Skeletal muscle satellite cell (primary cell): ENCODE measurements at regions not wholly inside any gene's neighbourhood (a gene's known extent, or its start where the extent isn't known, plus 50 kb on each side); places are given as distances from the start of the nearest gene placed in this dataset.

Experiments
- H3K27me3 ChIP-seq: 2 replicates; pipeline ENCODE4 v1.7.0; 2013; ENCODE audit warnings: low read length; ENCODE audit not compliant: control insufficient read depth, insufficient read depth
- H3K36me3 ChIP-seq: 2 replicates; pipeline ENCODE4 v1.7.0; 2013; ENCODE audit warnings: mild to moderate bottlenecking, control low read depth, low read length; ENCODE audit not compliant: insufficient read depth
- H3K4me1 ChIP-seq: 2 replicates; pipeline ENCODE4 v1.7.0; 2013; ENCODE audit warnings: low read length; ENCODE audit not compliant: control insufficient read depth, insufficient read depth
- H3K4me2 ChIP-seq: 2 replicates; pipeline ENCODE4 v1.7.0; 2013; ENCODE audit warnings: mild to moderate bottlenecking, low read length
- H3K4me3 ChIP-seq: 2 replicates; pipeline ENCODE4 v1.7.0; 2013; ENCODE audit warnings: low read length
- H3K9ac ChIP-seq: 2 replicates; pipeline ENCODE4 v1.7.0; 2013; ENCODE audit warnings: mild to moderate bottlenecking, low read depth, low read length, moderate library complexity
- H3K9me3 ChIP-seq: replicated peaks from 2 replicates; pipeline ENCODE4 v1.7.0; 2013; ENCODE audit warnings: mild to moderate bottlenecking, control low read depth, low read length

GRCh38 chr5:110842948-110843347 is 104.1 kb downstream of the SLC25A46 start:
- Histone ChIP-seq H3K9me3 (no peaks in the 10 kb centered on the region), H3K36me3 (no peaks in the 10 kb centered on the region), H3K27me3 (no peaks in the 10 kb centered on the region), H3K4me1 (peaks cover 6% of the 10 kb centered on the region), H3K4me3 (no peak overlapping the region), H3K9ac (no peak overlapping the region), H3K4me2 (no peak overlapping the region)

GRCh38 chr5:110844251-110844650 is 105.4 kb downstream of the SLC25A46 start:
- no peak overlapping the region for H3K9ac ChIP-seq
- H3K9me3 ChIP-seq = no peaks in the 10 kb centered on the region
- no peak overlapping the region for H3K4me2 ChIP-seq
- H3K36me3 ChIP-seq = no peaks in the 10 kb centered on the region
- H3K4me1 ChIP-seq = peaks cover 6% of the 10 kb centered on the region
- no peaks in the 10 kb centered on the region for H3K27me3 ChIP-seq
- no peak overlapping the region for H3K4me3 ChIP-seq

GRCh38 chr5:110846398-110847001 is 107.7 kb downstream of the SLC25A46 start:
- no peaks in the 10 kb centered on the region for H3K9me3 ChIP-seq
- no peaks in the 10 kb centered on the region for H3K36me3 ChIP-seq
- no peak overlapping the region for H3K4me3 ChIP-seq
- peaks cover 7% of the 10 kb centered on the region for H3K4me1 ChIP-seq
- H3K27me3 ChIP-seq = no peaks in the 10 kb centered on the region
- H3K4me2 ChIP-seq = no peak overlapping the region
- H3K9ac ChIP-seq = no peak overlapping the region

DNA sequence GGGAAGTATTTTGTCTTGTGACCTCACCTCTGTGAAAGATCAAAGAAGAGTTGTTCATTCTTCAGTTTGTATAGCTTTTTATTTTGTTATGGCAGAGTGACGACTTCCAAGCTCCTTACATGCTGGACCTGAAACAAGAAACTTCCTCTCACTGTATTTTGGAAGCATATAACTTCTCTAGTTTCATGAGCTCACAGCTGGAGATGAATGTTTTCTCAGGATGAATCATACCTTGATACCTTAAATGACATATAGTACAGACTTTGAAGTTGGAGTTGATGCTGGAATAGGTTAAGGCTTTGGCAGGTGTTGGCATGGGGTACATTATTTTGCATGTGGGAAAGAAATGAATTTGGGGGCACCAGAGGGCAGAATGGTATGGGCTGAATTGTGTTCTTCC is 112.5 kb downstream of the SLC25A46 start:
- no peak overlapping the region for H3K9ac ChIP-seq
- H3K4me3 ChIP-seq = no peak overlapping the region
- H3K36me3 ChIP-seq = no peaks in the 10 kb centered on the region
- H3K4me1 ChIP-seq = peaks cover 25% of the 10 kb centered on the region
- no peaks in the 10 kb centered on the region for H3K9me3 ChIP-seq
- no peaks in the 10 kb centered on the region for H3K27me3 ChIP-seq
- H3K4me2 ChIP-seq = no peak overlapping the region

GRCh38 chr5:110852053-110852452 is 113.2 kb downstream of the SLC25A46 start:
- H3K9ac ChIP-seq = no peak overlapping the region
- H3K36me3 ChIP-seq = no peaks in the 10 kb centered on the region
- H3K4me1 ChIP-seq = peaks cover 20% of the 10 kb centered on the region
- H3K4me3 ChIP-seq = no peak overlapping the region
- no peak overlapping the region for H3K4me2 ChIP-seq
- no peaks in the 10 kb centered on the region for H3K9me3 ChIP-seq
- no peaks in the 10 kb centered on the region for H3K27me3 ChIP-seq

DNA sequence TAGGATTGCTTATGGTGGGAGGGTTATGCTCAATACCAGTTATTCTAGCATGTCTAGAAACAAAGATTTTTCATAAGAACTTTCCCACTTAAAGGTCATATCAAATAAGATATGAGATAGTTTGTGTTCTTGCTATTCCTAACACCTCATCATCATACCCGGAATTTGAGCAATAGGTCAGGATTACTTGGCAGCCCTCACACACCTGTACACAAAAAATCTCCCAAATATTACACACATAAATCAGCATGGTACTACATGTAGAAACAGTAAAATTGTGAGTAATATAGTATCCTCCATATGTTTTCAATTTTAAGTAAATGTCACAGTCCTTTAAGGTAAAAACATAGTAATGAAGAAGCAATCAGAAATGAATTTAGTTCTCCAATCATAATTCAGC is 113.7 kb downstream of the SLC25A46 start:
- Histone ChIP-seq H3K4me2 (no peak overlapping the region), H3K9ac (no peak overlapping the region), H3K4me1 (peaks cover 20% of the 10 kb centered on the region), H3K9me3 (no peaks in the 10 kb centered on the region), H3K4me3 (no peak overlapping the region), H3K36me3 (no peaks in the 10 kb centered on the region), H3K27me3 (no peaks in the 10 kb centered on the region)

- no peak overlapping the region for H3K9ac ChIP-seq
These were observed 114.5 kb downstream of the SLC25A46 start for GRCh38 chr5:110853267-110853666.

GRCh38 chr5:110854200-110854599 is 115.4 kb downstream of the SLC25A46 start:
- no peaks in the 10 kb centered on the region for H3K27me3 ChIP-seq
- no peak overlapping the region for H3K4me3 ChIP-seq
- no peaks in the 10 kb centered on the region for H3K36me3 ChIP-seq
- no peaks in the 10 kb centered on the region for H3K9me3 ChIP-seq
- peaks cover 20% of the 10 kb centered on the region for H3K4me1 ChIP-seq
- no peak overlapping the region for H3K9ac ChIP-seq
- H3K4me2 ChIP-seq = no peak overlapping the region

More at GRCh38 chr5:110853267-110853666, 114.5 kb downstream of the SLC25A46 start:
- Histone ChIP-seq H3K27me3 (no peaks in the 10 kb centered on the region), H3K4me1 (peaks cover 20% of the 10 kb centered on the region), H3K9me3 (no peaks in the 10 kb centered on the region), H3K4me3 (no peak overlapping the region), H3K4me2 (peak overlapping the region; percentile 11), H3K36me3 (no peaks in the 10 kb centered on the region)

GRCh38 chr5:110855961-110856360 is 117.2 kb downstream of the SLC25A46 start:
- Histone ChIP-seq H3K36me3 (no peaks in the 10 kb centered on the region), H3K4me3 (no peak overlapping the region), H3K9me3 (no peaks in the 10 kb centered on the region), H3K27me3 (no peaks in the 10 kb centered on the region), H3K4me1 (peaks cover 20% of the 10 kb centered on the region), H3K4me2 (no peak overlapping the region), H3K9ac (no peak overlapping the region)

GRCh38 chr5:110865400-110866094 is 126.7 kb downstream of the SLC25A46 start:
- Histone ChIP-seq H3K4me3 (no peak overlapping the region), H3K4me2 (no peak overlapping the region), H3K9ac (no peak overlapping the region), H3K36me3 (no peaks in the 10 kb centered on the region), H3K9me3 (no peaks in the 10 kb centered on the region), H3K27me3 (no peaks in the 10 kb centered on the region), H3K4me1 (peaks cover 7% of the 10 kb centered on the region)

- H3K4me1 ChIP-seq = peaks cover 6% of the 10 kb centered on the region
- H3K9ac ChIP-seq = no peak overlapping the region
- no peaks in the 10 kb centered on the region for H3K9me3 ChIP-seq
- H3K36me3 ChIP-seq = no peaks in the 10 kb centered on the region
- no peaks in the 10 kb centered on the region for H3K27me3 ChIP-seq
- no peak overlapping the region for H3K4me3 ChIP-seq
- no peak overlapping the region for H3K4me2 ChIP-seq
These were observed 131.1 kb downstream of the SLC25A46 start for GRCh38 chr5:110869927-110870326.

- Histone ChIP-seq H3K4me1 (no peaks in the 10 kb centered on the region), H3K9ac (no peak overlapping the region), H3K4me2 (no peak overlapping the region), H3K36me3 (no peaks in the 10 kb centered on the region), H3K27me3 (no peaks in the 10 kb centered on the region), H3K9me3 (no peaks in the 10 kb centered on the region), H3K4me3 (no peak overlapping the region)
These were observed 133.4 kb downstream of the SLC25A46 start for GRCh38 chr5:110872200-110872599.
